Endodermal cell (in vitro differentiated cells): ENCODE measurements at regions not wholly inside any gene's neighbourhood (a gene's known extent, or its start where the extent isn't known, plus 50 kb on each side); places are given as distances from the start of the nearest gene placed in this dataset.

Experiments
- DNase-seq: peaks from one replicate; pipeline ENCODE4 v3.0.0-alpha.2; 2017
- H3K27ac ChIP-seq: 2 replicates; pipeline ENCODE4 v1.5.1; 2013; ENCODE audit warnings: mild to moderate bottlenecking, low read depth, low read length, moderate library complexity
- H3K27me3 ChIP-seq: 2 replicates; pipeline ENCODE4 v1.6.1; 2013; ENCODE audit warnings: mild to moderate bottlenecking, low read length, moderate library complexity; ENCODE audit not compliant: insufficient read depth, control insufficient read depth, poor library complexity, severe bottlenecking
- H3K36me3 ChIP-seq: 2 replicates; pipeline ENCODE4 v1.7.0; 2013; ENCODE audit warnings: mild to moderate bottlenecking, low read length, moderate library complexity; ENCODE audit not compliant: control insufficient read depth, insufficient read depth
- H3K4me1 ChIP-seq: one replicate; pipeline ENCODE4 v1.7.0; 2013; ENCODE audit warnings: low read length; ENCODE audit not compliant: control insufficient read depth, insufficient read depth
- H3K4me3 ChIP-seq: 2 replicates; pipeline ENCODE4 v1.5.1; 2013; ENCODE audit warnings: mild to moderate bottlenecking, low read length, moderate library complexity
- H3K9ac ChIP-seq: 2 replicates; pipeline ENCODE4 v1.6.1; 2013; ENCODE audit warnings: mild to moderate bottlenecking, low read length, moderate library complexity; ENCODE audit not compliant: poor library complexity, severe bottlenecking; ENCODE audit errors: extremely low read depth
- H3K9me3 ChIP-seq: 2 replicates; pipeline ENCODE4 v1.6.1; 2013; ENCODE audit warnings: mild to moderate bottlenecking, low read length, moderate library complexity; ENCODE audit not compliant: control insufficient read depth
- H3K27ac Mint-ChIP-seq: 2 replicates; pipeline ENCODE4 v1.8.0; 2020; ENCODE audit warnings: mixed read lengths
- H3K27me3 Mint-ChIP-seq: 2 replicates; pipeline ENCODE4 v1.8.0; 2021; ENCODE audit warnings: mild to moderate bottlenecking, mixed read lengths; ENCODE audit not compliant: insufficient read depth
- H3K36me3 Mint-ChIP-seq: 2 replicates; pipeline ENCODE4 v1.8.0; 2020; ENCODE audit warnings: low read depth, mixed read lengths
- H3K4me1 Mint-ChIP-seq: 2 replicates; pipeline ENCODE4 v1.8.0; 2020; ENCODE audit warnings: mixed read lengths
- H3K4me3 Mint-ChIP-seq: 2 replicates; pipeline ENCODE4 v1.8.0; 2020; ENCODE audit warnings: mild to moderate bottlenecking, moderate library complexity, mixed read lengths
- H3K9me3 Mint-ChIP-seq: 2 replicates; pipeline ENCODE4 v1.8.0; 2020; ENCODE audit warnings: mild to moderate bottlenecking, mixed read lengths
- CTCF ChIP-seq: fragments of 200-600 bp; sonication (generic); conservative IDR thresholded peaks from 2 replicates; pipeline ENCODE4 v1.5.0; 2021; ENCODE audit warnings: antibody characterized with exemption, mild to moderate bottlenecking
- WGBS, 2 experiments: methylation state at CpG; one replicate each; pipeline versions ENCODE4 v1.1.5 to v1.1.7; 2013; ENCODE audit warnings: missing lambda C conversion rate in 2 of 2, mixed read lengths in 1 of 2; ENCODE audit not compliant: insufficient coverage in 1 of 2, insufficient read length in 1 of 2; 5-methylcytosine and 5-hydroxymethylcytosine counted together

DNA sequence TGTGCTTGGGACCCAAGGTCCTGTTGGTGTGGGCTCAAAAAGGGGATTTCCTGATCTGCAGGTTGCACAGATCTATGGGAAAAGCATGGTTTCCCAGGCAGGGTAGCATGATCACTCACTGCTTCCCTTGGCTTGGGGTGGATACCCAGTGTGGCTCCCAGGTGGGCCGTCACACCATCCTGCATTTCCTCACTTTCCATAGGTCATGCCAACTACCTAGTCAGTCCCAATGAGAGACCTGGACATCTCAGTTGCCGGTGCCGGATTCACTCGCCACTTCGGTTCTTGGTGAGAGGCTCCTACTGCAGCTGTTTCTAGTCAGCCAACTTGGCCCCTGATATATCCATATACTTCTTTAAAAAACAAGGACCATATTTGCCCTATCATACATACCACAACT, 503.0 kb downstream of the PCDH17 start:
- Histone ChIP-seq H3K9ac (no peak overlapping the region), H3K9me3 (peaks cover 15% of the 10 kb centered on the region), H3K4me1 (no peaks in the 10 kb centered on the region), H3K36me3 (no peaks in the 10 kb centered on the region), H3K27ac (no peak overlapping the region), H3K27me3 (no peaks in the 10 kb centered on the region), H3K4me3 (no peak overlapping the region)
- no peak overlapping the region for H3K4me3 Mint-ChIP-seq
- H3K4me1 Mint-ChIP-seq = peaks cover 4% of the 10 kb centered on the region
- no peak overlapping the region for H3K27ac Mint-ChIP-seq
- no peak for TF ChIP-seq CTCF
- H3K27me3 Mint-ChIP-seq = peaks cover 3% of the 10 kb centered on the region
- peaks cover 17% of the 10 kb centered on the region for H3K9me3 Mint-ChIP-seq
- DNase-seq = no peak
- WGBS, 2 experiments = 93 to 100% methylated on average over 5 of the region's 5 CpGs
- H3K36me3 Mint-ChIP-seq = peaks cover 4% of the 10 kb centered on the region

DNA sequence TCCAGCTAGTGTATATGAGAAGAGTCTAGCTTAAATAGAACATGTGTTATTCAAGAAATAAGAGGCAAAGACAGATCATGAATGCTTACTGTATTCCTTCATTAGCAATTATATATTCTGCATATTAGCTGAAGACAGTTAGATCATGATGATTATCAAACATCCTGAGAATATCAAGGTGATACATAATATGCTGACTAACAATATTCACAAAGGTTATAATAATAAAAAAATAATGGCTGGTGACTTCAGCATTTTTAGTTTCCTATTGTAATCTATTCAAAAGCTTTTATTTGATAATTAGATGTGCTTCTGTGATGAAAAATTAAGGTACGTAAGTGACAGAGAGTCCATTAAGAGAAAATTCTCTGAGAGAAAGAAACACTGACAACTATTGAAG, 511.4 kb downstream of the PCDH17 start:
- H3K4me1 ChIP-seq = no peaks in the 10 kb centered on the region
- H3K4me1 Mint-ChIP-seq = no peaks in the 10 kb centered on the region
- H3K9me3 Mint-ChIP-seq = peaks cover 42% of the 10 kb centered on the region
- H3K4me3 ChIP-seq = no peak overlapping the region
- no peak overlapping the region for H3K27ac ChIP-seq
- TF ChIP-seq CTCF = no peak
- H3K9ac ChIP-seq = no peak overlapping the region
- H3K27me3 Mint-ChIP-seq = peaks cover 3% of the 10 kb centered on the region
- no peak overlapping the region for H3K4me3 Mint-ChIP-seq
- DNase-seq = no peak
- no peaks in the 10 kb centered on the region for H3K9me3 ChIP-seq
- peaks cover 4% of the 10 kb centered on the region for H3K36me3 Mint-ChIP-seq
- H3K27me3 ChIP-seq = no peaks in the 10 kb centered on the region
- no peak overlapping the region for H3K27ac Mint-ChIP-seq
- WGBS, 2 experiments = 94 to 100% methylated on average over 1 of the region's 1 CpG
- no peaks in the 10 kb centered on the region for H3K36me3 ChIP-seq

- Mint-ChIP-seq H3K27ac (no peak overlapping the region), H3K4me3 (no peak overlapping the region), H3K4me1 (peaks cover 3% of the 10 kb centered on the region), H3K9me3 (peaks cover 42% of the 10 kb centered on the region), H3K36me3 (peaks cover 4% of the 10 kb centered on the region), H3K27me3 (peaks cover 3% of the 10 kb centered on the region)
- Histone ChIP-seq H3K36me3 (no peaks in the 10 kb centered on the region), H3K27ac (no peak overlapping the region), H3K27me3 (no peaks in the 10 kb centered on the region), H3K9me3 (no peaks in the 10 kb centered on the region), H3K4me3 (no peak overlapping the region), H3K4me1 (no peaks in the 10 kb centered on the region), H3K9ac (no peak overlapping the region)
- TF ChIP-seq CTCF = no peak
- WGBS, 2 experiments = 93 to 98% methylated on average over 12 of the region's 12 CpGs
- no peak for DNase-seq
Observed at GRCh38 chr13:58144616-58145015, 513.1 kb downstream of the PCDH17 start.
